Loucy (cell line): ENCODE measurements at regions not wholly inside any gene's neighbourhood (a gene's known extent, or its start where the extent isn't known, plus 50 kb on each side); places are given as distances from the start of the nearest gene placed in this dataset.
"Not testable (repeated sequence)": the region's sequence is repeated elsewhere in the genome, so short reads cannot be mapped to it uniquely, and the experiment has no call there.

Experiments
- H2AFZ ChIP-seq: fragments of 200-600 bp; sonication (generic); 2 replicates; pipeline ENCODE4 v1.6.0; 2016; ENCODE audit warnings: antibody characterized with exemption, mild to moderate bottlenecking, low read length, moderate library complexity
- H3F3A ChIP-seq: fragments of 200-600 bp; 2 replicates; pipeline ENCODE4 v1.6.0; 2016; ENCODE audit warnings: antibody characterized with exemption, low read depth, mild to moderate bottlenecking
- H3K27me3 ChIP-seq: fragments of 200-600 bp; sonication (generic); 2 replicates; pipeline ENCODE4 v1.6.1; 2014; ENCODE audit warnings: low read length, mild to moderate bottlenecking; ENCODE audit not compliant: insufficient read depth, poor library complexity, severe bottlenecking
- H3K36me3 ChIP-seq: fragments of 200-600 bp; sonication (generic); 2 replicates; pipeline ENCODE4 v1.6.1; 2016; ENCODE audit warnings: low read length; ENCODE audit not compliant: insufficient read depth
- H3K4me1 ChIP-seq: fragments of 200-600 bp; sonication (generic); 2 replicates; pipeline ENCODE4 v1.5.1; 2014; ENCODE audit warnings: low read length, mild to moderate bottlenecking; ENCODE audit not compliant: insufficient read depth, poor library complexity, severe bottlenecking
- H3K4me2 ChIP-seq: fragments of 200-600 bp; sonication (generic); 2 replicates; pipeline ENCODE4 v1.6.0; 2014; ENCODE audit warnings: antibody characterized with exemption, low read length, low read depth, mild to moderate bottlenecking; ENCODE audit not compliant: poor library complexity, severe bottlenecking
- H3K4me3 ChIP-seq: fragments of 200-600 bp; sonication (generic); 2 replicates; pipeline ENCODE4 v1.5.1; 2014; ENCODE audit warnings: low read length, mild to moderate bottlenecking, mixed read lengths; ENCODE audit not compliant: poor library complexity, severe bottlenecking
- H3K79me2 ChIP-seq: fragments of 200-600 bp; sonication (generic); 2 replicates; pipeline ENCODE4 v1.6.1; 2014; ENCODE audit warnings: low read length; ENCODE audit not compliant: insufficient read depth
- H3K9ac ChIP-seq: fragments of 200-600 bp; sonication (generic); 2 replicates; pipeline ENCODE4 v1.6.0; 2014; ENCODE audit warnings: mild to moderate bottlenecking, low read depth, low read length, moderate library complexity; ENCODE audit not compliant: poor library complexity, severe bottlenecking
- H3K9me2 ChIP-seq: fragments of 200-600 bp; sonication (generic); replicated peaks from 2 replicates; pipeline ENCODE4 v1.6.1; 2016; ENCODE audit warnings: low read depth, low read length, mixed read lengths
- H3K9me3 ChIP-seq: fragments of 200-600 bp; sonication (generic); 2 replicates; pipeline ENCODE4 v1.6.1; 2014; ENCODE audit warnings: mild to moderate bottlenecking, antibody characterized with exemption, low read length, low read depth; ENCODE audit not compliant: insufficient read depth
- H4K20me1 ChIP-seq: fragments of 200-600 bp; sonication (generic); 2 replicates; pipeline ENCODE4 v1.6.0; 2014; ENCODE audit warnings: antibody characterized with exemption, low read length, mild to moderate bottlenecking; ENCODE audit not compliant: insufficient read depth, poor library complexity, severe bottlenecking
- EZH2phosphoT487 ChIP-seq: fragments of 200-600 bp; IDR thresholded peaks from 2 replicates; pipeline ENCODE4 v1.6.1; 2018; ENCODE audit warnings: antibody characterized with exemption, mild to moderate bottlenecking, moderate library complexity, borderline replicate concordance
- TF ChIP-seq, protein P1 (sequence below): fragments of 200-600 bp; sonication (generic); conservative IDR thresholded peaks from 2 replicates; pipeline ENCODE4 v1.5.1; 2014; ENCODE audit warnings: mild to moderate bottlenecking, antibody characterized with exemption, low read length

DNA sequence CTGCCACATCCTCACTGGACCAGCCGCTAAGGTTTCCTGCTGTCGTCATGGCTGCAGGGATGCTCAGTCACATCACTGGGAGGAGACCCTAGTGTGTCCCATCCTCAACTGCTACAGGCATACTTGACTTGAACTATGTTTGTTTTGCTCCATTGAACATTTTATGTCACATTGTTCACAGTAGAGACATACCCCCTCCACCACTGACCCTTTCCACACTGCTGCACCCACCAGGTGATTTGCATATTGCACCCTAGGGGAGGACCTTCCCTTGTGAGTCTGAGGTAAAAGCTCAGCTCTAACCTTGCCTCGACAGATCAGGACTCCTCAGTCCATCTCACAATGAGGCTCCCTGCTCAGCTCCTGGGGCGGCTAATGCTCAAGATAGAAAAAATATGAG, 213.8 kb downstream of the ANKRD36B start:
- H3K9ac ChIP-seq, H3K4me2 ChIP-seq, H3K9me3 ChIP-seq, H3K79me2 ChIP-seq, H2AFZ ChIP-seq, H4K20me1 ChIP-seq, H3K9me2 ChIP-seq, H3F3A ChIP-seq, H3K36me3 ChIP-seq, H3K4me3 ChIP-seq, H3K27me3 ChIP-seq, H3K4me1 ChIP-seq: not testable (repeated sequence)

- not testable (repeated sequence) for H2AFZ ChIP-seq, H3K79me2 ChIP-seq, H3K9me3 ChIP-seq, H3F3A ChIP-seq, H3K4me1 ChIP-seq, H4K20me1 ChIP-seq, H3K4me3 ChIP-seq, H3K9me2 ChIP-seq, H3K9ac ChIP-seq, H3K27me3 ChIP-seq, H3K4me2 ChIP-seq, H3K36me3 ChIP-seq
Observed at GRCh38 chr2:97374426-97374825, 215.3 kb downstream of the ANKRD36B start.

DNA sequence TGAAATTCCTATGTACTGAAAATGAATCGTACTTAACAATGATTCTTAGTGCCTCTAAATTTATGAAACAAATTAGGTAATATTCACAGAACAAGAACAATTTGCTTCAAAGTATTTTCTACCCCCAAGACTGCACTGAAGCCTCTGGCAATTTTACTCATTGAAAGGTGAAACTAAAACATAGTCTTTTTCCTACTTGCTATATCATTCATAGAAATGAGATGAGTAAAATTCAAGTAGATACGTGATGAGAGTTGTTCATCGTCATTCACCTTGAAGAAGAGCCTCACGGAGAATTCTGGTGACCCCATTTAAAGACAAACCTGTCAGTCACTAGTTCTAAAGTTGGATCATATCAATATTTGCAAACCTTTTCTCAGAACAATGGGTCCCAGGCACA, 226.5 kb downstream of the ANKRD36B start:
- H2AFZ ChIP-seq, H3K27me3 ChIP-seq, H3K4me3 ChIP-seq, H3K36me3 ChIP-seq, H3K9me3 ChIP-seq, H3F3A ChIP-seq, H3K79me2 ChIP-seq, H3K9ac ChIP-seq, H3K4me1 ChIP-seq, H3K4me2 ChIP-seq, H3K9me2 ChIP-seq, H4K20me1 ChIP-seq: not testable (repeated sequence)

DNA sequence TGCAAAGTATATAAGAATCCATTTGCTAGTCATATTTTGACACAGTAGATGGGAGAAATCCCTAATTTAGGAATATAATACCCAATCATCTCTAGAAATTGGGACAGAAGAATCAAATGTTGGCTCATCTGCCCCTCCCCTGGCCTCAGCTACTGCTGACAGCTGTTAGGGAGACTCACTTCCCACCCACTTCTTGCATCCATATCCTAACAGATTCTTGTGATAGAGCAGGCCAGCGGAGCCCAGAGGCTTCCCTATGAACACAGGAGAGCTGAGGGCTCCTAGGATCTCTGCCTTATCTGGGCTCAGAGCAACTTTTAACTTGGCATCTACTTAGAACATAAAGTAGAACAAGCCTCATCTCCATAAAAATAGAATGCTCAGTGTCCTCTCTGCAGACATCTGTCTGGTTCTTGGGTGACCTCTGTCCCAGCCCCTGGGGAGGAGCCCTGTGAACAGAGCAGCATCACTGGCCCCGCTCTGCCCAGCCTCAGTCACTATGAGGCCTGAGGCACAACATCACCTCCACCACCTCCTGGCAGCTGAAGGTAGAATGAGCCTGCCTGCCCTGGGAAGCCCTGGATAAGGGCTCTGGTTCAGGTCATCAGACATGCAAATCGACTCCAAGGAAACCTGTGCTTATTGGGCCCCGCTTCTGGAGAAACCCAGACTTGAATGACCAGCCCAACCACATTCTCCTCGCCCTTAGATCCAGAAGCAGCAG, 229.7 kb downstream of the ANKRD36B start:
- H3K9me3 ChIP-seq: no peaks in the 10 kb centered on the region
- no peaks in the 10 kb centered on the region for H4K20me1 ChIP-seq
- no peaks in the 10 kb centered on the region for H3K9me2 ChIP-seq
- TF ChIP-seq EZH2phosphoT487: no peak
- TF ChIP-seq, protein P1, sequence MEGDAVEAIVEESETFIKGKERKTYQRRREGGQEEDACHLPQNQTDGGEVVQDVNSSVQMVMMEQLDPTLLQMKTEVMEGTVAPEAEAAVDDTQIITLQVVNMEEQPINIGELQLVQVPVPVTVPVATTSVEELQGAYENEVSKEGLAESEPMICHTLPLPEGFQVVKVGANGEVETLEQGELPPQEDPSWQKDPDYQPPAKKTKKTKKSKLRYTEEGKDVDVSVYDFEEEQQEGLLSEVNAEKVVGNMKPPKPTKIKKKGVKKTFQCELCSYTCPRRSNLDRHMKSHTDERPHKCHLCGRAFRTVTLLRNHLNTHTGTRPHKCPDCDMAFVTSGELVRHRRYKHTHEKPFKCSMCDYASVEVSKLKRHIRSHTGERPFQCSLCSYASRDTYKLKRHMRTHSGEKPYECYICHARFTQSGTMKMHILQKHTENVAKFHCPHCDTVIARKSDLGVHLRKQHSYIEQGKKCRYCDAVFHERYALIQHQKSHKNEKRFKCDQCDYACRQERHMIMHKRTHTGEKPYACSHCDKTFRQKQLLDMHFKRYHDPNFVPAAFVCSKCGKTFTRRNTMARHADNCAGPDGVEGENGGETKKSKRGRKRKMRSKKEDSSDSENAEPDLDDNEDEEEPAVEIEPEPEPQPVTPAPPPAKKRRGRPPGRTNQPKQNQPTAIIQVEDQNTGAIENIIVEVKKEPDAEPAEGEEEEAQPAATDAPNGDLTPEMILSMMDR: no peak
- no peaks in the 10 kb centered on the region for H3K4me1 ChIP-seq
- no peaks in the 10 kb centered on the region for H3K79me2 ChIP-seq
- no peaks in the 10 kb centered on the region for H3F3A ChIP-seq
- no peak overlapping the region for H3K4me2 ChIP-seq
- no peaks in the 10 kb centered on the region for H3K36me3 ChIP-seq
- no peak overlapping the region for H2AFZ ChIP-seq
- no peak overlapping the region for H3K4me3 ChIP-seq
- H3K27me3 ChIP-seq: no peaks in the 10 kb centered on the region
- no peak overlapping the region for H3K9ac ChIP-seq
